Eye (tissue), 1 donor: ENCODE measurements at regions not wholly inside any gene's neighbourhood (a gene's known extent, or its start where the extent isn't known, plus 50 kb on each side); places are given as distances from the start of the nearest gene placed in this dataset.
"Not testable (repeated sequence)": the region's sequence is repeated elsewhere in the genome, so short reads cannot be mapped to it uniquely, and the experiment has no call there.

Experiments
- DNase-seq: peaks from one replicate; pipeline ENCODE4 v3.0.0-alpha.2; 2015

DNA sequence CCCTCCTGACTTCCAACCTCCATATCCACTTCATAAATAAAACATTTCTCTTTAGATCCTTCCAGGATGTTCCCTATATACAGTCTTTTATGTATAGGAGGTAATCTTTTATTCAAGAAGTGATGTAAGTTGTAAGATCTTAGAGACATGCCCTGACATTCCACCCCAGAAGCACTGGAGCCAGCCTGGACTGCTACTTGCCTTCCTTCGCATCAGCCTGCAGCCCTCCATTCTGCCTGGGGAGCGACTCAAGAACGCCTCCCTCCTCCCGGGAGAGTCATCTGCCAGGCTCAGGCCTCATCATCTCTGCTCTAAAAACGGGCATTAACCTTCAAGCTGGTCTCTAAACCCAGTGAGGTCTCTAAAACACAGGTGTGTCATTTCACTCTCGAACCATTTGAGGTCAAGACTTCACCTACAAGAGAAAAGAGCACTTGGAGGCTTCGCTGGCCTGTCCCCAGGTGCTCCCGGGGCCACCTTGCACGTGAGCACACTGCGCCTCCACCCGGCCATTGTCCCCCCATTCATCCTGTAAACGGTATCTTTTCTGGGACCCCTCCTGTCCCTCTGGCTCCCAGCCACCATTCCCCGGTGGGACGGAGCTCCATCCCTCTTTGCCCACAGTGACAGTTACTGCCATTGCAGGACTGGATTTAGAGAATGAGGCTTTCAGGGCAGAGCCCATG lies 107.5 kb upstream of the PDE10A start:
- DNase-seq, result no peak

DNA sequence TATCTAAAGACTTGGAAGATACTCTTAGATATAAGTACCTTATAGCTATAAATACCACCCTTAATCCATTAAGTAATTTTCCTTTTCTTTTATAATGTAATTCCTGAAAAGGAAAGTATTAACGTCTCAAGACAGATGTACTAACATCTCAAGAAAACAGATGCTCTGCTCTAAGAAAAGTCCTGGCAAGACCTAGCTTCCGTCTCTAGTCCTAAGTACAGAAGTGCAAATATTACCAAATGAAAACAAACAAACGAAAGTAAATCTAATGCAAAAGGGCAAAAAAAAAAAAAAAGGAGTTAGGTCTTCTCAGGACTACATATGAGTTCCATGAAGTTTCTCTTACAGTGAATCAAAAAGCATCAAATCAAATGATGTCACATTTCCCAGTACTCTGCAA lies 106.8 kb upstream of the PDE10A start:
- no peak for DNase-seq

DNA sequence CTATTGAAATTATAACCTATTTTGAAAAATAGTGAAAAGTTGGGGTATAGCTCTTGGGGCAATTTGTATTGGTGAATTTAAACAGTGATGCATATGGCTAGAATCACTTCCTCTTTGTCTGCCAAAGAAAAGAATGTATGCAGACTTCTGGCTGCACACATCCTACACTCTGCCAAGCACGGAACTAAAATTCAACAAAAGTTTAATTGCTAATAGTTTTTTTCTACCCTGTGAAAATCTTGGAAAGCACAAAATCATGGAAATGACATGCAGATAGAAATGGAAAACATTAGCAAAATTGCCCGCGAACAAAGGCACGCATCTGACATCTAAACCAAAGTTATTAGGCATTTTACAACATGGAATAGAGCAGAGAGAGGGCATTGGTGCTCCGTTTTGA lies 106.4 kb upstream of the PDE10A start:
- DNase-seq, result peak; percentile 41

DNA sequence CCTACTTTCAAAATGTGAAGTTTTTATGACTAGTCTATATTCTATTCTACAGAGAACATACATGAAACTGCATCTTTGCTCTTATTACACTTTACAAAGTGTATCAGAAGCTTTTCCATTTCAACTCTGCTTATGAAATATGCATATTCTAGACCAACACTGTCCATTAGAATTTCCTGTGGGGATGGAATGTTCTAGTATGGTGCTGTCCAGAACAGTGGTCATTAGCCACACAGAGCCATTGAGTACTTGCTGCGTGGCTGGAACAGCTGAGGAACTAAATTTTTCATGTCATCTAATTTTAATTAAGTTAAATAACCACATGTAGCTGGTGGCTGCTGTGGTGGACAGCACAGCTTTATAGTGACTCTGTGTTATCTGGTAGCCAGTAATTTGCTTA lies 105.9 kb upstream of the PDE10A start:
- DNase-seq, result no peak

DNA sequence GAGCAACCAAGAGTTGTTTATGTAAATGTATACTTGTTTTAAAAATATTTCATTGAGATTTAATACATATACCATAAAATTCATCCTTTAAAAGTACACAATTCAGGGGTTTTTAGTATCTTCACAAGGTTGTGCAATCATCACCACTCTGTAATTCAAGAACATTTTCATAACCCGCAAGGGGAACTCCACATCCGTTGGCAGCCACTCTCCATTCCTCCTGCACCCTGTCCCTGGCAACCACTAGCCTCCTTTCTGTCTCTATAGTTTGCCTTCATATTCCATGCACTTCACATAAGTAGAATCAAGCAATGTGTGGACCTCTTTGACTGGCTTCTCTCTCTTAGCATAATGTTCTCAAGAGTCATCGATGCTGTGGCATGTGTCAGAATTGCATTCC lies 104.2 kb upstream of the PDE10A start:
- DNase-seq, result no peak

DNA sequence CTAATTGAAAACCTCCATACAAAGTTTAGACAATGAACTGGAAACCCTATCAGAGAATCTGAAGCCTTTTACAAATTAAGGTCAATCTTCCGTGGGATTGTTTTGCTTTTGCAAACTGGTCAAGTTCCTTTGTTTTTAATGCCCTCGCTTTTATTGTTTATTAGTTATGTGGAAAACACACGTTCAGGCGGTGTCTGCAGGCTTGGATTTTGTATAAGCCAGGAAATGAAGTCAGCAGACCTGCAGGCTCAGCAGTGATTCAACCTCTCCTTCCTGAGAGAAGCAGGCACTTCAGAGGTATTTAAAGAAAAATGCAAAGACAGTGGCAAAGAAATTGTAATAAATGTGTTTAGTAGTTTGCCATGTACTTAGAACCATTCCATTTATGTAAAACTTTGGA lies 103.4 kb upstream of the PDE10A start:
- DNase-seq, result no peak

DNA sequence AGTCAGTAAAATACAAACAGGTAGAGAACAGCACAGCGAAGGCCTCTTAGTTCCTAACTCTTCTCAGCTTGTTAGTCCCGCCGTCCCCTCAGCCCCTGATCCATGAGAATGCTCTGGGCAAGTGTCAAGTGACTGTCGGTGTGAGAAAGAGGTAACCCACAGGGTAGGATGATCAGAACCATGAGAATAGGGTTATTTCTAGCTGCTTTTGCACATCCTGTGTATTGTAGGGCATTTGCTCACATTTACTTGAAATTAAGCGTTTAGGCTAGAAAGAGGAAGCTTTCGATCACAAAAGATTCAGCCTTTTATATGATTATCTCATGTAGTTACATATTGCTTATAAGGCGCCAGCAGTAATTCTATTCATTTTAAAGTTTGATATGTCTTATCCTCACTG lies 103.0 kb upstream of the PDE10A start:
- no peak for DNase-seq

DNA sequence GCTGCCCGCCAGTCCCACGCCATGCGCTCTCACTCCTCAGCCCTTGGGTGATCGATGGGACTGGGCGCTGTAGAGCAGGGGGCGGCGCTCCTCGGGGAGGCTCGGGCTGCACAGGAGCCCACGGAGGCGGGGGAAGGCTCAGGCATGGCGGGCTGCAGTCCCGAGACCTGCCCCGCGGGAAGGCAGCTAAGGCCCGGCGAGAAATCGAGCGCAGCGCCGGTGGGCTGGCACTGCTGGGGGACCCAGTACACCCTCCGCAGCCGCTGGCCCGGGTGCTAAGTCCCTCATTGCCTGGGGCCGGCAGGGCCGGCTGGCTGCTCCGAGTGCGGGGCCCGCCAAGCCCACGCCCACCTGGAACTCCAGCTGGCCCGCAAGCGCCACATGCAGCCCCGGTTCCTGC lies 102.2 kb upstream of the PDE10A start:
- not testable (repeated sequence) for DNase-seq

DNA sequence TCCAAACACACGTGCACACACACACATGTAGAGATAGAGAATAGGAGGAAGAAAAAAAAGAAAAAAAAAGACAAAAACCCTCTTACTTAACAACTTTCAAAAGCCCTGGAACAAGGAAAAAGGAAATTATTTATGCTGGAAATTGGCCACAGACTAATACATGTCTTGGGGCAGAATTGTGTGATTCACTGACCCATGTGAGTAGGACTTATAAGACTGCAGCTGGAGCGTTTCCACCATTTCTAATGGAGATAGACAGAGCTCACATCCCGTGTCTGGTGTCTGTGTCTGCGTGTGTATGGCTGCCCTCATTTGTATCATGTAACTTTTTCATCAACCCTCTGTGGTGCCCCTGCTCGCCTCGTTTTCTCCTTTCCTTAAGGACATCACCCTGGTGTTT lies 99.8 kb upstream of the PDE10A start:
- no peak for DNase-seq

DNA sequence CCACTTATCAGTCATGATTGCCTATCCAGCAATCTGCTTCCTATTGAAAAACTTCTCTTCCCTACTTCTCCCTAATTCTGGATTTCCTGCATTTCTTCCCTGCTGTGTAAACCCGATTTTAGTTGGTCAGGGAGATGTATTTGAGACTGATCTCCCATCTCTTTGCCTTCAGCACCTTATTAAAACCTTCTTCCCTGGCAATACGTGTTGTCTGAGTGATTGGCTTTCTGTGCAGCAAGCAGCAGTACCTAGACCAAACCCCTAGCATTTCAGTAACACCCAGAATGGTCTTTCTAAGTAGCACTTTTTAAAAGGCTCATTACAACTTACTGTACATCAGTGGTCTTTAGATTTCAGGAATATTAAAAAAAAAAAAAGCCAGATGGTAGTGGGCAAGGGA lies 99.1 kb upstream of the PDE10A start:
- no peak for DNase-seq

DNA sequence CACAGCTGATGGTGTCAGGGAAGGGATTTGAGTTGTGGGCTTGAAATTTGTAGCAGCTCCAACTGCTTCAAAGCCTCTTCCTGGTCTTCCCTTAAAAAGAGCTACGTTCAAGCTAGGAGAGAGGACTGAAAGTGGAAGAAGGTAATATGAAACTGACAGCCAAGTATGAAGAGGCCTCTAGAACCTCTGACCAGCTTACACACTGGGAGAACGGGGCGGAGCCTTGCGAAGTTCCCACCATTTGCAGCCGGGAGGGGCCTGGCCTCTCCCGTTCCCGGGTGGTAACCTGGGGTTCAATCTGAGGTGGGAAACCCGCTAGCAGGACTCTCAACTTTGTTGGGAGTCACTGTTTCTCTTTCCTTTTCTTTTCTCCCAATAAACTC lies 97.8 kb upstream of the PDE10A start:
- DNase-seq, result no peak

DNA sequence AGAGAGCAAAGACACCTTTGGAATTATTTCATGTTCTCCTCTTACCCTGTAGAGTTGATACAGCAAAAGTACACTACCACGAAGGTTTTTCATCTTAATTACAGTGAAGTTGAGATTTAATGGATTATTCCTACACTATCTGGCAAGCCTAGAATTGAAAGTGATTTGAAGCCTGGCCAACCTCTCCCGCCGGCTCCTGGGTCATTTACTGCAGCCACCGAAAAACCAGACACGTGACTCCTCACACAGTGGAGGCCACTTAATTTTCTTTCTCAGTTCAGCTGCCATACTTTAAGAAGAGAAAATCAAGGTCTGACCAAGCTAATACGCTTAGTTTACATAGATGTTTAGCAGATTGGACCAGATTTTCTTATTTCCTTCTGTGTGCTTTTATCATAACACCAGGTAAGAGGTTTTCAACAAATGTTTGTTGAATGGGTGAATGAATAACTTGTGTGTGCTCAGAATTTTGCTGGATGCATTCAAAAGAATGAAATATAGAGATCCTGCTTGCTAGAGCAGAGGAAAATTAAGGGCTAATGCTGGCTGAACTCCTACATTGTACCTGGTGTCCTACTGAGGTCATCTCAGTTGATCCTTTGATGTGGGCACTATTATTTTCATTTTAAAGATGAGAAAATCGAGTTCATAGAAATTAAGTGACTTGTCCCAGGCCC lies 97.2 kb upstream of the PDE10A start:
- no peak for DNase-seq

DNA sequence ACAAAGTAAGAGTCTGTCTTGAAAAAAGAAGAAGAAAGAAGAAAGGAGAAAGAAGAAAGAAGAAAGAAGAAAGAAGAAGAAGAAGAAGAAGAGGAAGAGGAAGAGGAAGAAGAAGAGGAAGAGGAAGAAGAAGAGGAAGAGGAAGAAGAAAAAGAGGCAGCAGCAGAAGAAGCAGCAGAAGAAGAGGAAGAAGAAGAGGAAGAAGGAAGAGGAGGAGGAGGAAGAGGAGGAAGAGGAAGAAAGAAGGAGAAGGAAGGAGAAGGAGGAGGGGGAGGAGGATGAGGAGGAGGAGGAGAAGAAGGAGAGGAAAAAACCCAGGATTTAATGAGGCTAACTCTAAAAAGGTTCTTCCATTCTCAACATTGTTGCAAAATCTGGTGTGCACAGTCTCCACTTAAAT lies 95.4 kb upstream of the PDE10A start:
- DNase-seq, result no peak

DNA sequence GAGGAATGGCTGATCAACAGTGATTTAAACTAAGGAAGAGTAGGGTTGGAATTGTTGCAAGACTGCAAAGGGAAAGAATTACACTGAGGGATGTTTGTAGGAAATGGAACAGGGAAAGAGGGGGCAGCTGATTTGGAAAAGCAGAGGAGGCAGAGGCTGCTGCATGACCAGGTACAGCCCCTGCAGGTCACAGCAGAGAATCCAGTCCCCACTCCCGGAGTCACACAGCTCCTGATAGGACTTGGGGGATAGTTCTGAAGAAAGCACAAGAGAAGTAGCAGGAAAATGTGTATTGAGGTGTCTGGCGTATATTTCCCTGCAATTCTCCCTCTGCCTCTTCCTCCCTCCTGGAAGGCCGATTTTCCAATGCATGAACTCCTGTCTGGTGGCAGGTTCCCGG lies 92.5 kb upstream of the PDE10A start:
- no peak for DNase-seq

DNA sequence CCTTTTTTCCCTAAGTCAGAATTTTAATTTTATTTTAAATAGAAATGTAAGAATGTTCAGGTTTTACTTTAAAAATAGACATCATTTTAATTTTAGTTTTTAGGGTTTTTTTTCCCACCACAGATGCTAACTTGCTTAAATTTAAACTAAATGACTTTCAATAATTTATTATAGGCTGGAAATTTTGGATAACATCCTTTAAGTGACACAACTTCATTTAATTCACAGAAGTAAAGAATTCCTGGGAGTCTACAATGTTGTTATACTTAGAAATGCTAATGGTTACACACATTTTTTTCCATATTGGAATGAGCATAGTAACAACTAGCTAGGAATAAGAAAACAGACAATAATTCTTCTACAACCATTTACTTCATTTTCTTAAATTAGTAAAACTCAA lies 90.5 kb upstream of the PDE10A start:
- DNase-seq, result no peak

DNA sequence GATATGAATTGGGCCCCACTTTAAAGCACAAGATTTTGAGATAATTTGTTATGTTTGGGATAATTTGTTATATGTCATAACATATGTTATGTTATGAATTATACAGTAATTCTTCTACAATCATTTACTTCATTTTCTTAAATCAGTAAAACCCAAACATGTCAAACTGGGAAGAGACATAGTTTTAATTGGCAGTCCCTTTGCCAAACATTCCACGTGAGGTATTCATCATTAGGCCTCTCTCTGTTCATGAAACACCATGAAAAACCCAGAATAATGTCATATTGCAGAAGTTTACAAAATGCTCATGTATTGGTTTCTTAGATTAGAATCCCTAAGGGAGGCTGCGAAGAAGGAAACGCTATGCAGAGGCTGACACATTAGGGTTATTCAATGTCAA lies 89.4 kb upstream of the PDE10A start:
- DNase-seq, result no peak

DNA sequence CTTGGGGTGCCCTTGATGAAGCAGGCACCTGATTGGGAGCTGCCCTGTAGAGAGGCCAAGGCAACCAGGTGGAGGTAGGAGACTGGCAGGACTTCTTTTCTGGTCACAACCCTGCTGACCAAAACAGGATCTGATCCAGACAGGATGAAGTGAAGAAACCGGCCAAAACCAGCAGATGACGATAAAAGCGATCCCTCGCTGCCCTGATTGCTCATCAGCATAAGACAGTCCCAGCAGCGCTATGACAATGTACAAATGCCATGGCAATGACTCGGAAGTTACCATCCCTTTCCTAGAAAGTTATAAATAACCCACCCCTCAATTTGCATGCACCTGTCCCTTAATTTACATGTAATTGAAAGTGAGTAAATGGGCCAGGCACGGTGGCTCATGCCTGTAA lies 88.4 kb upstream of the PDE10A start:
- no peak for DNase-seq

DNA sequence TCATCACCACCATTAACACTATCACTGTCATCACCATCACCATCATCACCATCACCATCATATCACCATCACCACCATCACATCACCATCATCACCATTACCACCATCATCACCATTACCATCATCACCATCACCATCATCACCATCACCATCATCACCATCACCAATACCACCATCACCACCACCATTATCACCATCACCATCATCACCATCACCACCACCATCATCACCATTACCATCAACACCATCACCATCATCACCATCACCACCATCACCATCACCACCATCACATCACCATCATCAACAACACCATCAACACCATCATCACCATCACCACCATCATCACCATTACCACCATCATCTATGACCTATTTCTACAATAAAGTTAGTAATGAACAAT lies 86.1 kb upstream of the PDE10A start:
- DNase-seq, result no peak

DNA sequence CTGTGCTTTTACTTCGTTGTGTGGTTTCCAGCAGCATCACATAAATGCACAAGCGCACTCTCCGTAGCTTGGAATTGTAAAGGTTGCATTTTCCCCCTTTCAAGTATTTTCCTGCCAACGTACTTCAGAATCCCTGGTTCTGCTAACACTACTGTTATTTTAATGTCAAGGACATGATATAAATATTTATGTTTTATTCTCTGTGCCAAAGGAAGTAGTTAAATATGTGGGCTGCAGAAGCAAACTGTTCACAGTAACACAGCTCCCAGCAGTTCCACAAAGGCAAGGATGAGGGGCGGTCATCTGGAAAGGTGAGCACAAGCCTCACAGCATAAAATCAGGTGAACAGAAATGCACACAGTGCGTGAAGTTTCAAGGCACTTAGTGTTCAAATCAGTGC lies 85.3 kb upstream of the PDE10A start:
- no peak for DNase-seq

DNA sequence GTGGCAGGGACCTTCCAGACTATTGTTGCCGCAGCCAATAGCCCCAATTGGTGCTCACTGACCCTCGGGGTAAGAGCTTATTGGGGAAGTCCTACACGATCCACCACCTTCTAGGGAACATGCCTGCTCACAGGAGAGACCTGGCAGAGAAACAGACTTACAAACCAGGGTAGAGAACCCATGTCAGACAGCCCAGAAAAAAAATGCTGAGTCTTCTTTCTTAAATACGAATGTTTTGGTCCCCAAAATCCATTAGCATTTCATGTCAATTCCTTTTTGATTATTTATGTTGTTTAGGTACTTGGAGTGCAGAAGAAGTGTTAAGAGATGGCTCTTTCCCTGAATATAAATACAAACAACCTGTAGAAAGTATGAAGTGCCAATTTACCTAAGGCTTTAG lies 84.9 kb upstream of the PDE10A start:
- DNase-seq, result no peak

DNA sequence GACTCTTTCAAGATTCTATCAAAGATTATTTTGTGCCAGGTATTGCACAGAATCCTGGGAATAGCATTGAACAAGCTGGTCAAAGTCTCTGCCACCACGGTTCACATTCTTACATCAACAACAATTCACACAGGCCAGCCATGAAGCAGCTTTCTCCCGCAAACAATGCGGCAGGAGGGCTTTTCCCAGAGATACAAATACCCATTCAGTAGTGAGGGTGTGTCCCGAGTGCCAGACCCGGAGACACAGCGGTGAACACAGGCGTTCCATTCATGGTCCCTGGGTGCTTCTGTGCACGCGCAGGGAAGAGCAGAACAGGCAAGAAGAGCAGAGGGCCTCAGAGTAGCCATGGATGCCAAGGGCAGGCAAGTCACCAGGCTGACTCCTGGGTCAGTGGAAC lies 83.3 kb upstream of the PDE10A start:
- DNase-seq, result no peak

DNA sequence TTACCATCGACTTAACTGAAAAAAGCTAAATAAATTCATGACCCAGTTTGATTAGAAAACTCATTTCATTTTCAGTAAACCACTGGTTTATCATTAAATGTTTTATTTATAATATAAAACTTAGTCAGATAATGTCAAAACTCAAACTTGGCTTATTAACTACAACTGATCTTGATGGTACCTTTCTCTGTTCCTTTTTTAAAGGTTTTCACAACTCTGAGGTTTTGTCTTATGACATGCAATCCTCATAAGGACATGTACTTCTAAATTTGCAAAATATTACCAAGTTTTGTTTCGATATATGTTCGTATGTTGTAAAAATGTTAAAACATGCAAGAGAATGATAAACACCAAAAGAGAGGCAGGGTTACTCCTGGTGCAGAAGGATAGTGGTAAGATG lies 82.5 kb upstream of the PDE10A start:
- no peak for DNase-seq

DNA sequence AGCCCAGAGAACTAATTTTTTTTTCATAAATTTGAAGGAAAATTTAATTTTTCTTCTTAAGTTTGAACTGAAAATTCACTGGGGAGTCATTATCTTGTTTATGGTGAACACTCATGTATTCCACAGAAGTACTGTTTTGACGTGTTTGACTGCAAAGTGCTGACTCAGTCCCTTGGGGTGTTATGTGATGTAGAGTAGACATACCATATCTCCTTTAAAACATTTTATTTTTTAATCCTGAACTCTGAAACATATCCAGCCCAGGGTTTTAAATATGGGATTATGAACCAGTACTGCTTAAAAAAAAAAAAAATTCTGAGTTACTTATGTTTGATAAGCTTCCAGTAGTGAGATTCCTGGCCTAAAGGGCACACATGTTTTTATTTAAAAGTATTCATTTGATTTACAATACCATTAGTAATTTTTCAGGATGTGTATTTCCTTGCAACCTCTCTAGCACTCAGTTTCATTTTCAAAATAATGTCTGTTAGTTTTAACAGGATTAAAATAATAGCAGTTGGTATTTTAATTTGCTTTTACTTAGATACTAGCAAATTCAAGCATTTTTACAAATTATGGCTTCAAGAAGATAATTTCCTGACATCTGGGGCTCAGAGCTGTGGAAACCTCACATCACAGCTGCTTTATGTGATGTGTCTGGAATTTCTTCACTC lies 81.7 kb upstream of the PDE10A start:
- no peak for DNase-seq

DNA sequence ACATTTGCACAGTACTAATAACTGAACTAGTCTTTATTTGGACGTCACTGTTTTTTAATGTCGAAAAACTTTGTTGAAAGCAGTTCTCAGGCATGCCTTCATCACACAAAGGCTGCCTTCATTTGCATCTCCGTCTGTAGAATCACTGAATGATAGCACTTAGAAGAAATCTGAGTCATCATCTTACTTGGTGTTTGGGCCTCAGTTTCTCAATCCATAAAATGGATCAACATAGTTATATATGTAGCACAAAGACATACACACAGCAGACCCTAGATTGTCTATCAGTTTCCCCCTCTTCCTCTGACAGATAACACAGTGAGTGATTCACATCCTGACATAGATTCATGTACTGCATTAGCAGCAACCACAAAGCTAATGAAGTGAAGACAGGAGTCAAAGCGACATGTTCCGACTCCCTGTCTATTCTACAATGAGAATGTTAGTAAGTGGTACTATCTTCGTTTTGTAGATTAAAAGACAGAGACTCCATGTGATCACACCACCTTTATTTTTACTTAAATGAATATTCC lies 80.4 kb upstream of the PDE10A start:
- DNase-seq, result no peak
